SHP77 (cell line): ENCODE measurements at regions not wholly inside any gene's neighbourhood (a gene's known extent, or its start where the extent isn't known, plus 50 kb on each side); places are given as distances from the start of the nearest gene placed in this dataset.
"Not testable (repeated sequence)": the region's sequence is repeated elsewhere in the genome, so short reads cannot be mapped to it uniquely, and the experiment has no call there.

ENCODE experiments used
- DNase-seq, 2 experiments: peaks; one replicate each; lab custom pipeline; 2025; lab: John Stamatoyannopoulos, UW

DNA sequence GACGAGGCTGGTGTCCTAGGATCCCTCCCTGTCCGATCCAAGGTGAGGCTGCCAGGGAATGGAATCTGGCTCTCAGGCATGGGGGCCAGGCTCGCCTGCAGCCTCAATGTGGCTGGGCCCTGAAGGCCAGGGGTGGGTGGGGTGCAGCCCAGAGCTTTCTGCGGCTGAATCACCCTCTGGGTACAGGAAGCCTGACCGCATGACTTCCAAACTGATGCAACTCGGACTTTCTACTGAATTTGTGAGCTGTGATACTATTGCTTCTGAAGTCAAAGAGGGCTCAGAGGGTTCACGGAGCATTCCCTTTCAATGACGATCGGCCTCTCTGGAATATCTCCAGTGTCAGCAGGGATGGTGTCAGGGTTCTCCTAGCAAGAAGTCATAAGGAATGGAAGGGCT is 123.7 kb downstream of the METRNL start:
- no peak for DNase-seq

DNA sequence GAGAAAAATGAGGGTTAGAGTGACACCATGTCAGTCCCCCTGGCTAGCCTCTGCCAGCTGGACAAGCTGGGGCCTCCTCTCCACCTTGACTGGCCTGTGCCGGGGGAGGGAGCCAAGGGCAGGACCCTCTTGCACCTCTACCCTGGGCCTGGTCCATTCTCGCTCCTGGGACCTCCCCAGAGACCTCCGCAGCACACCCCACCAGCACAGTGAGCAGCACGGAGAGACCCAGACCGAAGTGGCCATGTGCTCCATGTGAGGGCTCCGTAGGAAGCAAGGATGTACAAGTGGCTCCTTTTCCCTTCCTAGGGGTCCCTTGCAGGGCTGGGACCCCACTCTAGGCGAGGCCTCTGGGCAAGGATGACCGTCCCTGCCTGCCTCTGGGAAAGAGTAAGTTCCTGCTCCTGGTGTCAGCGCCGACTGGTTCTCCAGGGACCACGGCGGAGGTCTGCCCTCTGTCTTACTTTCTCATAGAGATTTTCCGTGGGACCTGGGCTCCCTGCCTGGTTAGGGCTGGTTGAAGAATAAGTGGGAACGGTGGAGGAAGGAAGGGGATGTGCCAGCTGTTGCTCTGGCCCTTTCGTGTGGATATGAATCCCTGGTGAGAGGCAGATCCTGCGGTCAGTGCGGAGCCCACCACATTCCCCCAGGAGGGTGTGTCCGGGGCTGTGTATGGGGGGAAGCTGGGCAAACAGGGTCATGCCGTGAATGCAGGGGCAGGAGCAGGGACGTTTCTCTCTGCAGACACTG is 124.2 kb downstream of the METRNL start:
- DNase-seq: no peak

DNA sequence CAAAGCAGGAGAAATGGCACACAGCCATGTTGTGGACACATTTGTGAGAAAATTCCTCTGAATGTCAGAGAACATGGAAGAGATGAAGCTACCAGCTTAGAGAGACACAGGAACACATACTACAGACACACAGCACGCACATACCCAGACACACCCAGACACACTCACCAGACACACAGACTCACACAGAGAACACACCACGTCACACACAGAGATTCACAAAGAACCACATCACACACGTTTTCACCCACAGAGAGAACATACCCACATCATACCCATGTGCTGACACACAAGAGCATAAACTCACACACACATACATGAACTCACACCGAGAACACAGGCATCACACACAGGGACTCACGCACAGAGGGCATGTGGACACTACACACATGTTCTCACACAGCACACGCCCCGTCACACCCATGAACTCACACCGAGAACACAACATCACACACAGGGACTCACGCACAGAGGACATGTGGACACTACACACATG is 124.9 kb downstream of the METRNL start:
- no peak for DNase-seq

DNA sequence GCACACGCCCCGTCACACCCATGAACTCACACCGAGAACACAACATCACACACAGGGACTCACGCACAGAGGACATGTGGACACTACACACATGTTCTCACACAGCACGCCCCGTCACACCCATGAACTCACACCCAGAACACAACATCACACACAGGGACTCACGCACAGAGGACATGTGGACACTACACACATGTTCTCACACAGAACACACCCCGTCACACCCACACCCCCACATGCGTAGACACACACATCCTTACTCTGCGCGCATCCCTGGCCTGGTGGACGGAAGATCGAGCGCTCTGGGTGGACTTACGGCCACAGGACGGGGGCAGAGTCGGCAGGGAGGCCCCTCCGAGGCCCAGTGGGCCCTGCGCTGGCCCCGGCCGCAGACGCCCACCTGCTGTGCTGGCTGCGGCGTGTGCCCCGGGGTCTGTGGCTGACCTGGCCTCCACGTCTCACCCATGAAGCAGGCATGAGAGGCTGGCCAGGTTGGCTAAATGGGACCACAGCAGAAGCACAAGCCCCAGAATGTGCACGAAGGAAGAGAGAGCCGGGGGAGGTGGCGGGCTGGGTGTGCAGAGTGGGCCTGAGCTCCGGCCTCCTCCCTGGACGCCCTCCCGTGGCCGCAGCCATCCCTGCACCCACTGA is 125.5 kb downstream of the METRNL start:
- DNase-seq: not testable (repeated sequence)

DNA sequence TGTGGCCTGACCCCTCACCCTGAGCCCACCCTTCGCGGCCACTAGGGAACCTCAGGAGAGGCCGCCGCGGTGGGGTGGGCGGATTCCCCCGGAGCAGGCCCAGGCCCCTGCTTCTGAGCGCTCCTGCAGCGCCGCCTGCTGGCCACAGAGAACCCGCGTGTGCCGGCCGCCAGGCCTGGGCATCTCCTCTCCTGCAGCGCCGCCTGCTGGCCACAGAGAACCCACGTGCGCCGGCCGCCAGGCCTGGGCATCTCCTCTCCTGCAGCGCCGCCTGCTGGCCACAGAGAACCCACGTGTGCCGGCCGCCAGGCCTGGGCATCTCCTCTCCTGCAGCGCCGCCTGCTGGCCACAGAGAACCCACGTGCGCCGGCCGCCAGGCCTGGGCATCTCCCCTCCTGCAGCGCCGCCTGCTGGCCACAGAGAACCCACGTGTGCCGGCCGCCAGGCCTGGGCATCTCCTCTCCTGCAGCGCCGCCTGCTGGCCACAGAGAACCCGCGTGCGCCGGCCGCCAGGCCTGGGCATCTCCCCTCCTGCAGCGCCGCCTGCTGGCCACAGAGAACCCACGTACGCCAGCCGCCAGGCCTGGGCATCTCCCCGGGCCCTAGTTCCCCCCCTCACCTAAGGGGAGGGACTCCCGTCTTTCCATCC is 126.1 kb downstream of the METRNL start:
- DNase-seq: peak in 1 of 2 experiments; percentile 20

DNA sequence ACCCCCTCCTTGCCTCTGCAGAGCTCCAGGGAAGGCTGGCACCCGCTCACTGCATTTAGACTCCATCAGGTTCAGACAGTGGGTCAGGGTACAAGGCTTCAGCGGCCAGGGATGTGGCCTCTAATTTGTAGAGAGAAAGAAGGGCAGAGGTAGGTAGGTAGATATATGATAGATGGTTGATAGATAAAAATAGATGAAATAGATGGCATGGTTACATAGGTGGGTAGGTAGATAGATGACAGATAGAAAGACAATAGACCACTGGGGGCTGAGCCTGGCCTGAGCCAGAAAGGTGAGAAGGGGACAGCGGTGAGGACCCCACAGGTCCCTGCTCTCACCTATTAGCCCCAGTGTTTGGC is 126.6 kb downstream of the METRNL start:
- not testable (repeated sequence) for DNase-seq

DNA sequence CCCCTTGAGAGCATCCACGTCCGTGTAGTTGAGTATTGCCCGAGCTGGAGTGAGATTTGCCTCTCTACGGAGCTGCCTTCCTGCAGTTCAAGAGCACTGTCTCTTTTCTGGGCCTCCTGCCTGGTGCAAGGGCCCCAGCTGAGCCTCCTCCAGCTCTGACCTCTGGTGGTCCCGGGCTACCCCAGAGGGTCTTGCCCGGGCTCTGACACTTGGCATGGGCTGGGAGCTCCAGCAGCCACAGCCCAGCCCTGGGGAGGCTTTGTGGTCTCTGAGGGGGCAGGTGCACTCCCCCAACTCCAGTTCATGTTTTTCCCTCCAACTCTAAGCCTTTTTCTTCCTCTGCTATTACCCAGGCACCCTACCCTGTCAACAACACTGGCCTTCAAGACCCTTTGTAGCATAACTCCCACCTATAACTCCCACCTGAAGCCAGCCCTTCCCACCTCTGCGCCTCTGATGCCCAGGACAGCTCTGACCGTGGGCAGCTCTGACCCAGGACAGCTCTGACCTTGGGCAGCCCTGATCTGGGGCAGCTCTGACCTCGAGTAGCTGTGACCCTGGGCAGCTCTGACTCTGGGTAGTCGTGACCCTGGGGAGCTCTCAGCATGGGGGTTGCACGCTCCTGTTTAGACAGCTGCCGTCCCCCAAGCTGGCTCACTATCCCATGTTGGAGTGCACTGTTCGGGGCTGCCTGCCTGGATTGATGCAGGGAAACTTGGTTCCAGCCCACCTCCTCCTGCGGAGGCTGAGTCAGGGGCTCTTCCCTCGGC is 127.6 kb downstream of the METRNL start:
- not testable (repeated sequence) for DNase-seq

DNA sequence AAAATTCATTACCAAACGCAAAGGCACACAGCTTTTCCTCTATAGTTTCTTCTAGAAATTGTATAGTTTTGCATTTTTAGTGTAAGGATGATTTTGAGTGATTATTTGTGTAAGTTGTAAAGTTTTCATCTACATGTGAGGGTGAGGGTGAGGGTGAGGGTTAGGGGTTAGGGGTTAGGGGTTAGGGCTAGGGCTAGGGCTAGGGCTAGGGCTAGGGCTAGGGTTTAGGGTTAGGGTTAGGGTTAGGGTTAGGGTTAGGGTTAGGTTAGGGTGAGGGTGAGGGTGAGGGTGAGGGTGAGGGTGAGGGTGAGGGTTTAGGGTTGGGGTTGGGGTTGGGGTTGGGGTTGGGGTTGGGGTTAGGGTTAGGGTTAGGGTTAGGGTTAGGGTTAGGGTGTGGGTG is 167.6 kb downstream of the METRNL start:
- not testable (repeated sequence) for DNase-seq
